ENCODE measurements at regions not wholly inside any gene's neighbourhood (a gene's known extent, or its start where the extent isn't known, plus 50 kb on each side); places are given as distances from the start of the nearest gene placed in this dataset.
A peak's percentile ranks its signal among the peaks of the same experiment; 100 is the strongest.

- Histone ChIP-seq H3K27ac (no peak overlapping the region), H3K9me3 (no peaks in the 10 kb centered on the region), H3K4me2 (no peak overlapping the region), H3K4me3 (no peak overlapping the region), H3K4me1 (no peaks in the 10 kb centered on the region)
- DNase-seq (ENCODE audit: low read depth in 1 of 2, low spot score in 1 of 2) (no peak), FAIRE-seq (no peak), ATAC-seq (no peak)
- ChIA-PET CTCF (no interaction called here), POLR2A (no interaction called here)
- TF ChIP-seq NPAS2 (CRISPR knock-in tag; IDR thresholded peaks at IDR 0.05; ENCODE audit: borderline replicate concordance) (no peak), POLR2A (IDR thresholded peaks at IDR 0.05; ENCODE audit: low read length) (no peak), ZNF302 (CRISPR knock-in tag; IDR thresholded peaks at IDR 0.05) (no peak), TP53 (CRISPR knock-in tag; IDR thresholded peaks at IDR 0.05) (no peak), CHD2 (IDR thresholded peaks at IDR 0.05; ENCODE audit: low read length, partially characterized antibody) (no peak), ESRRA (IDR thresholded peaks at IDR 0.05; ENCODE audit: borderline replicate concordance, low read length) (no peak), ZSCAN20 (CRISPR knock-in tag; IDR thresholded peaks at IDR 0.05) (no peak), CTCF (IDR thresholded peaks at IDR 0.05) (no peak), FOSL2 (IDR thresholded peaks at IDR 0.05) (no peak), FOSL2 (CRISPR knock-in tag; IDR thresholded peaks at IDR 0.05) (no peak), RARB (CRISPR knock-in tag; IDR thresholded peaks at IDR 0.05) (no peak), ZFP36 (IDR thresholded peaks at IDR 0.05; ENCODE audit: borderline replicate concordance, partially characterized antibody) (no peak)
Measured at GRCh38 chr4:11549525-11549924, 120.8 kb upstream of the HS3ST1 start.

DNA sequence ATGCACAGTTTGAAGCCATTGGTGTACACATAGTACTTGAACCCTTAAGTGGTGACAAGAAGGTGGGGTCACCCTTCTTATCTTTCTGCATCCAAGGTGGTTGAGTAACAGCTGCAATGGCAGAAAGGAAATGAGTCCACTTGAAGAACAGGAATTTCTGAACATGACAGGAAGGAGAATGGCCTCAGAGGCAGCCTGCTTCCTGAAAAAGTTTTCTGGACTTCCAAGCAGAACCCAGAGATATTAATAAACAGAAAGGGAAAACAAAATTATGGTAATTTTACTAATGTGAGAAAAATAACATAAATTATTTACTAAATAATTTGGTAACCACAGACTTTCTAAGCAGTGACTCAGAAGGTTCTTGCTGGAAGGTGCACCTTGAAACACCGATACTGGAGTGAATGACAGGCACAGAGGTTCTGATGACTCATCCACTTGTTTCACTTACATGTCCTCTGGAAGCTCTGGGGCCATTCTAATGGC, 119.9 kb upstream of the HS3ST1 start:
- ChIA-PET POLR2A (no interaction called here), CTCF (no interaction called here)
- Histone ChIP-seq H3K4me3 (no peak overlapping the region), H3K9me3 (no peaks in the 10 kb centered on the region), H3K4me2 (no peak overlapping the region), H3K27ac (no peak overlapping the region), H3K4me1 (peaks cover 4% of the 10 kb centered on the region; the same call in 2 of the 3 replicates)
- no peak for FAIRE-seq
- 6% methylated on average over 1 of the region's 1 CpG for WGBS (ENCODE audit: missing lambda C conversion rate)
- peak in 1 of 2 experiments; percentile 11 for DNase-seq (ENCODE audit: low read depth in 1 of 2, low spot score in 1 of 2)
- TF ChIP-seq POLR2A (IDR thresholded peaks at IDR 0.05; ENCODE audit: low read length) (no peak), FOSL2 (IDR thresholded peaks at IDR 0.05) (no peak), FOSL2 (CRISPR knock-in tag; IDR thresholded peaks at IDR 0.05) (peak; percentile 64)
- ATAC-seq, result peak in 1 of 2 experiments; percentile 43; a peak in 1 of 6 replicates

DNA sequence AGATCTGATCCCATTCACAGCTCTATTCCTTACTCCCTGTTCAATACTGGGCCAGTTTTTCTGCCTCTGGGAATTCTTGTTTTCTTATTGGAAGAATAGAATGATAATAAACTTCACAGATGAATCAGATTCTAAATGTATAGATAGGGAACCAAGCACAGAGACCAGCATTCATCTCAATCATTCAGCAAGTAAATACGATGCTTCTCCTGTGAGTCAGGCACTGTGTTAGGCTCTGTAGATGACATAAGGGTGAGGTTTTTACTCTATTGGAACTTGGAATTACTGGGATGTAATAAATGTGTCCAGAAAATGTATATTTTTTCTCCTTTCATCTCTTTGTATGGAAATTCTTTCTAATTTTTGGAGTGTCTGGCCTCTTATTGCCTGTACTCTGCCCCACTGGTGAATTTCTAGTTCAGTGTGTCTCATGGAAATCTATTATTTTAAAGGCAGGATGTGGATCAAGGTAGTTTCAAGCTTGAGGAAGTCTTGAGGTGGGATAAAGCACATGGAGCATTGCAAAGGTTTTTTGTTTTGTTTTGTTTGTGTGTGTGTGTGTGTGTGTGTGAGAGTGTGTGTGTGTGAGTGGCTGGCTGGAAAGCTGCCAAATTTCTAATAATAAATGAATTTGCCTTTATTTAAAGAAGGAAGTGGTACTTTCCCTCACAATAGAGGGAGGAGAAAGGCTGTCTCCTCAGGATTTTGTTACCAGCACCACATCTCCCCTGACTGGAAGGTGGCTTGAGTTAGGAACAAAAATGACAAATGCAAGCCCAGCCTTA, 117.9 kb upstream of the HS3ST1 start:
- POLR2A ChIA-PET, result no interaction called here
- Histone ChIP-seq H3K4me3 (no peak overlapping the region), H3K4me1 (peaks cover 15% of the 10 kb centered on the region; the same call in 2 of the 3 replicates), H3K27ac (no peak overlapping the region), H3K9me3 (no peaks in the 10 kb centered on the region), H3K4me2 (no peak overlapping the region)
- ATAC-seq (no peak), DNase-seq (ENCODE audit: low read depth in 1 of 2, low spot score in 1 of 2) (no peak), FAIRE-seq (no peak)
- 53% methylated on average over 1 of the region's 1 CpG for WGBS (ENCODE audit: missing lambda C conversion rate)
- CTCF ChIA-PET, result no interaction called here
- TF ChIP-seq CHD2 (IDR thresholded peaks at IDR 0.05; ENCODE audit: low read length, partially characterized antibody), result no peak
- TF ChIP-seq BHLHE40 (IDR thresholded peaks at IDR 0.05; ENCODE audit: low read depth, low read length), result no peak
- TF ChIP-seq MAX (IDR thresholded peaks at IDR 0.05), result no peak
- TF ChIP-seq, protein P1, sequence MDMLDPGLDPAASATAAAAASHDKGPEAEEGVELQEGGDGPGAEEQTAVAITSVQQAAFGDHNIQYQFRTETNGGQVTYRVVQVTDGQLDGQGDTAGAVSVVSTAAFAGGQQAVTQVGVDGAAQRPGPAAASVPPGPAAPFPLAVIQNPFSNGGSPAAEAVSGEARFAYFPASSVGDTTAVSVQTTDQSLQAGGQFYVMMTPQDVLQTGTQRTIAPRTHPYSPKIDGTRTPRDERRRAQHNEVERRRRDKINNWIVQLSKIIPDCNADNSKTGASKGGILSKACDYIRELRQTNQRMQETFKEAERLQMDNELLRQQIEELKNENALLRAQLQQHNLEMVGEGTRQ (IDR thresholded peaks at IDR 0.05), result no peak
- no peak for TF ChIP-seq CEBPB (IDR thresholded peaks at IDR 0.05)
- TF ChIP-seq E2F6 (IDR thresholded peaks at IDR 0.05; ENCODE audit: borderline replicate concordance, low read depth), result no peak
- TF ChIP-seq, protein P2, sequence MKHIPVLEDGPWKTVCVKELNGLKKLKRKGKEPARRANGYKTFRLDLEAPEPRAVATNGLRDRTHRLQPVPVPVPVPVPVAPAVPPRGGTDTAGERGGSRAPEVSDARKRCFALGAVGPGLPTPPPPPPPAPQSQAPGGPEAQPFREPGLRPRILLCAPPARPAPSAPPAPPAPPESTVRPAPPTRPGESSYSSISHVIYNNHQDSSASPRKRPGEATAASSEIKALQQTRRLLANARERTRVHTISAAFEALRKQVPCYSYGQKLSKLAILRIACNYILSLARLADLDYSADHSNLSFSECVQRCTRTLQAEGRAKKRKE (CRISPR knock-in tag; IDR thresholded peaks at IDR 0.05; ENCODE audit: low read depth), result no peak
- TF ChIP-seq POLR2AphosphoS2 (conservative IDR thresholded peaks at IDR 0.05; ENCODE audit: low read length), result no peak
- no peak for TF ChIP-seq JUNB (IDR thresholded peaks at IDR 0.05)
- no peak for TF ChIP-seq REST (IDR thresholded peaks at IDR 0.05)
- TF ChIP-seq RCOR1 (IDR thresholded peaks at IDR 0.05; ENCODE audit: low read depth, low read length), result no peak
- TF ChIP-seq FOXS1 (CRISPR knock-in tag; IDR thresholded peaks at IDR 0.05), result no peak
- TF ChIP-seq POLR2A (IDR thresholded peaks at IDR 0.05; ENCODE audit: low read length), result no peak
- no peak for TF ChIP-seq CBX8 (IDR thresholded peaks at IDR 0.05)
- no peak for TF ChIP-seq MAZ (IDR thresholded peaks at IDR 0.05; ENCODE audit: borderline replicate concordance, low read depth, low read length)
